Mesenchymal stem cell (in vitro differentiated cells and primary cell): ENCODE measurements at regions not wholly inside any gene's neighbourhood (a gene's known extent, or its start where the extent isn't known, plus 50 kb on each side); places are given as distances from the start of the nearest gene placed in this dataset.

Experiments
- DNase-seq: peaks from one replicate; pipeline ENCODE4 v3.0.0-alpha.2; 2013
- H2AFZ ChIP-seq: one replicate; pipeline ENCODE4 v1.6.1; 2013; ENCODE audit warnings: low read depth, mild to moderate bottlenecking, control low read depth, inconsistent platforms, low read length, moderate library complexity
- H2AK5ac ChIP-seq: 2 replicates; pipeline ENCODE4 v1.6.1; 2013; ENCODE audit warnings: low read length, moderate library complexity, mild to moderate bottlenecking, inconsistent platforms; ENCODE audit not compliant: severe bottlenecking
- H2BK120ac ChIP-seq: one replicate; pipeline ENCODE4 v1.6.1; 2013; ENCODE audit warnings: low read depth, mild to moderate bottlenecking, inconsistent platforms, low read length, moderate library complexity
- H2BK12ac ChIP-seq, 2 experiments: one replicate each; pipeline ENCODE4 v1.6.1; 2013; ENCODE audit warnings: inconsistent platforms in 2 of 2, low read length in 2 of 2, mild to moderate bottlenecking in 2 of 2, moderate library complexity in 2 of 2, control low read depth in 1 of 2
- H2BK15ac ChIP-seq: one replicate; pipeline ENCODE4 v1.6.1; 2013; ENCODE audit warnings: mild to moderate bottlenecking, low read depth, inconsistent platforms; ENCODE audit not compliant: poor library complexity, severe bottlenecking
- H2BK5ac ChIP-seq: 2 replicates; pipeline ENCODE4 v1.6.1; 2013; ENCODE audit warnings: low read depth, mild to moderate bottlenecking, low read length, control low read depth, inconsistent platforms; ENCODE audit not compliant: poor library complexity, severe bottlenecking
- H3K14ac ChIP-seq, 2 experiments: one replicate each; pipeline ENCODE4 v1.6.1; 2013; ENCODE audit warnings: inconsistent platforms in 2 of 2, low read length in 2 of 2, control low read depth in 1 of 2, mild to moderate bottlenecking in 1 of 2, moderate library complexity in 1 of 2
- H3K18ac ChIP-seq, 2 experiments: one replicate each; pipeline ENCODE4 v1.6.1; 2013; ENCODE audit warnings: inconsistent platforms in 2 of 2, low read length in 2 of 2, control low read depth in 1 of 2, low read depth in 1 of 2, mild to moderate bottlenecking in 1 of 2
- H3K23ac ChIP-seq, 2 experiments: one replicate each; pipeline ENCODE4 v1.6.1; 2013; ENCODE audit warnings: inconsistent platforms in 2 of 2, low read length in 2 of 2, mild to moderate bottlenecking in 2 of 2, moderate library complexity in 2 of 2, control low read depth in 1 of 2
- H3K27ac ChIP-seq: 2 replicates; pipeline ENCODE4 v1.5.1; 2013; ENCODE audit warnings: mild to moderate bottlenecking, moderate library complexity, low read length, control low read depth, inconsistent platforms; ENCODE audit not compliant: poor library complexity, severe bottlenecking
- H3K27me3 ChIP-seq, 2 experiments: 2 replicates each; pipeline versions ENCODE4 v1.6.1 to v1.7.0; 2013; ENCODE audit warnings: low read length in 2 of 2, mild to moderate bottlenecking in 2 of 2, moderate library complexity in 2 of 2, control low read depth in 1 of 2, inconsistent platforms in 1 of 2; ENCODE audit not compliant: control insufficient read depth in 1 of 2, insufficient read depth in 1 of 2
- H3K36me3 ChIP-seq, 2 experiments: 2 replicates each; pipeline versions ENCODE4 v1.6.1 to v1.7.0; 2013; ENCODE audit warnings: low read length in 2 of 2, control low read depth in 1 of 2, inconsistent platforms in 1 of 2, low read depth in 1 of 2, mild to moderate bottlenecking in 1 of 2; ENCODE audit not compliant: insufficient read depth in 2 of 2, control insufficient read depth in 1 of 2
- H3K4ac ChIP-seq, 2 experiments: one replicate each; pipeline ENCODE4 v1.6.1; 2013; ENCODE audit warnings: inconsistent platforms in 2 of 2, low read length in 2 of 2, mild to moderate bottlenecking in 2 of 2, moderate library complexity in 2 of 2, control low read depth in 1 of 2, low read depth in 1 of 2
- H3K4me1 ChIP-seq: 2 replicates; pipeline ENCODE4 v1.6.1; 2013; ENCODE audit warnings: low read depth, low read length, control low read depth; ENCODE audit not compliant: control insufficient read depth, insufficient read depth
- H3K4me2 ChIP-seq: 2 replicates; pipeline ENCODE4 v1.6.1; 2013; ENCODE audit warnings: low read length, mild to moderate bottlenecking, inconsistent platforms; ENCODE audit not compliant: poor library complexity, severe bottlenecking
- H3K4me3 ChIP-seq, 2 experiments: 2 replicates each; pipeline versions ENCODE4 v1.5.1 to v1.7.0; 2013; ENCODE audit warnings: low read length in 2 of 2, mild to moderate bottlenecking in 2 of 2, control low read depth in 1 of 2, low read depth in 1 of 2; ENCODE audit not compliant: insufficient read depth in 1 of 2
- H3K79me1 ChIP-seq: replicated peaks from 2 replicates; pipeline ENCODE4 v1.6.1; 2013; ENCODE audit warnings: mild to moderate bottlenecking, control low read depth, low read length, inconsistent platforms; ENCODE audit not compliant: poor library complexity, severe bottlenecking
- H3K9ac ChIP-seq: 2 replicates; pipeline ENCODE4 v1.7.0; 2013; ENCODE audit warnings: mild to moderate bottlenecking, low read length, moderate library complexity
- H3K9me3 ChIP-seq: 2 replicates; pipeline ENCODE4 v1.7.0; 2013; ENCODE audit warnings: mild to moderate bottlenecking, low read length; ENCODE audit not compliant: control insufficient read depth
- H4K8ac ChIP-seq: one replicate; pipeline ENCODE4 v1.6.1; 2013; ENCODE audit warnings: inconsistent platforms, mild to moderate bottlenecking, low read length, moderate library complexity
- H4K91ac ChIP-seq: one replicate; pipeline ENCODE4 v1.6.1; 2013; ENCODE audit warnings: mild to moderate bottlenecking, low read length, inconsistent platforms
- WGBS: methylation state at CpG from one replicate; pipeline ENCODE4 v1.1.7; 2013; ENCODE audit warnings: mixed read lengths; 5-methylcytosine and 5-hydroxymethylcytosine counted together

DNA sequence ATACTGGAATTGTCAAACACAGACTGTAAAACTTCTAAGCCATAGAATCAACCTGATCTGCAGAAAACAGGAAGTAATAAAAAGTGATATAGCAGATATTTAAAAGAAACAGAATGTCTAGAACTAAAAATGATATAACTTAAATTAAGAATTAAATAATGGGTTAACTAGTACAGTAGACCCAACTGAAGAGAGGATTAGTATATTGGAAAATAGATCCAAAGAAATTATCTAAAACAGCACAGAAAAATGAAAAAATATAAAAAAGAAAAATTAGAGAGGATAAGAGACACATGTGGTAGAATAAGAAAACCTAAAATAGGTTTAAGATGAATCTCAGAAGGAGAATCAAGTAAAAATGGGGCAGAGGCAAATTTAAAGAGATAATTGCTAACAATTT is 219.9 kb downstream of the SEMA6A start:
- DNase-seq: no peak
- Histone ChIP-seq H3K4me3 (no peak overlapping the region), H4K8ac (no peak overlapping the region), H2BK120ac (no peak overlapping the region), H3K4ac (no peak overlapping the region), H3K14ac (no peak overlapping the region), H3K79me1 (no peaks in the 10 kb centered on the region), H2BK15ac (no peak overlapping the region), H3K27me3 (no peaks in the 10 kb centered on the region), H3K36me3 (no peaks in the 10 kb centered on the region), H3K4me2 (no peak overlapping the region), H3K9me3 (peaks cover 50% of the 10 kb centered on the region), H3K9ac (no peak overlapping the region), H3K23ac (no peak overlapping the region), H3K4me1 (no peaks in the 10 kb centered on the region), H2AFZ (no peak overlapping the region), H2BK5ac (no peak overlapping the region), H2AK5ac (no peak overlapping the region), H4K91ac (no peak overlapping the region), H2BK12ac (no peak overlapping the region), H3K18ac (no peak overlapping the region), H3K27ac (no peak overlapping the region)

DNA sequence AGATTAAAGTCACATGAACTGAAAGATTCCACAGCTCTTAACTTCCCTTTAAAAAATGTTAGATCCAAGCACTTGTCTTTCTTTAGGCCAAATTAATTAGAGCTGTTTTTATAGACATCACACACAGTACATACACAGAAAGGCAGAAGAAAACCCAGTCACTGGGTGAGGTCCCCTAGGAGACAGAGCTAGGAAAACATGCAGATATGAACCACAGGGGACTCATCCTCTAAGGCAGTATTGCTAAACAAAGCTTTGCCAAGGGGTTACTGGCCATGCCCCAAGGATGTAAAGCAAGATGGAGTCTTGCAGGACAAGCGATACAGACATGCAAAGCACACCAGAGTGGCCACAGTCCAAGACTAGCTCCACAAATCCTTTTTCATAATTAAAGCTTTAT is 227.0 kb downstream of the SEMA6A start:
- Histone ChIP-seq H3K14ac (no peak overlapping the region), H3K36me3 (no peaks in the 10 kb centered on the region), H2AK5ac (no peak overlapping the region), H2BK12ac (no peak overlapping the region), H3K27ac (no peak overlapping the region), H3K4me2 (no peak overlapping the region), H2BK5ac (no peak overlapping the region), H3K27me3 (no peaks in the 10 kb centered on the region), H3K9ac (no peak overlapping the region), H2AFZ (no peak overlapping the region), H2BK120ac (no peak overlapping the region), H4K8ac (no peak overlapping the region), H3K4ac (no peak overlapping the region), H2BK15ac (no peak overlapping the region), H3K9me3 (peaks cover 38% of the 10 kb centered on the region), H4K91ac (no peak overlapping the region), H3K79me1 (no peaks in the 10 kb centered on the region), H3K4me1 (no peaks in the 10 kb centered on the region), H3K4me3 (no peak overlapping the region), H3K18ac (no peak overlapping the region), H3K23ac (no peak overlapping the region)
- WGBS: 100% methylated on average over 1 of the region's 1 CpG
- no peak for DNase-seq

DNA sequence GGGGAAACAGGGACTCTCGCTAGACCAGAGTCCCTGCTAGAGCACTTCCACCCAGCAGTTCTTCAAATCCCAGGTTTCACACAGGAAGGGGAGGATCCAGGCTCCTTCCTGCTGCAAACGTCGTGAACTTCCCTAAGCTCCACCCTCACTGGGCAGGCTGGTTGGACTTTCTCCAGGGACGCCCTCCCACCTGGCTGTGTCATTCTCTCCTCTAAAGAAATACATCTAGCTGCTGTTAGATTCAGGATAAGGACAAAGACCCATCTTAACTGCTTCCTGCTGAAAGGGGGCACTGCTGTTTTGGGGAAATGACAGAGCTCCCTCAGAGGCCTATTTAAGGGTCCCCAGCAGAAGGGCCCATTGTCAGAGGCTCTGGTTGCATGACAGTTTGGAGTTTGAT is 230.7 kb downstream of the SEMA6A start:
- no peak overlapping the region for H2BK5ac ChIP-seq
- no peak overlapping the region for H4K8ac ChIP-seq
- H3K27me3 ChIP-seq: no peaks in the 10 kb centered on the region
- no peak for DNase-seq
- H2AFZ ChIP-seq: no peak overlapping the region
- H3K14ac ChIP-seq: no peak overlapping the region
- H3K4me2 ChIP-seq: no peak overlapping the region
- H2BK12ac ChIP-seq: no peak overlapping the region
- H3K23ac ChIP-seq: no peak overlapping the region
- H3K9me3 ChIP-seq: peaks cover 14% of the 10 kb centered on the region
- 57% methylated on average over 4 of the region's 4 CpGs for WGBS
- no peak overlapping the region for H4K91ac ChIP-seq
- H3K36me3 ChIP-seq: no peaks in the 10 kb centered on the region
- H2BK120ac ChIP-seq: no peak overlapping the region
- no peak overlapping the region for H3K18ac ChIP-seq
- no peak overlapping the region for H3K27ac ChIP-seq
- H3K4ac ChIP-seq: no peak overlapping the region
- H3K4me1 ChIP-seq: no peaks in the 10 kb centered on the region
- H3K9ac ChIP-seq: no peak overlapping the region
- no peaks in the 10 kb centered on the region for H3K79me1 ChIP-seq
- no peak overlapping the region for H2BK15ac ChIP-seq
- no peak overlapping the region for H2AK5ac ChIP-seq
- H3K4me3 ChIP-seq: no peak overlapping the region
